Stomach smooth muscle (tissue), 2 donors: ENCODE measurements at regions not wholly inside any gene's neighbourhood (a gene's known extent, or its start where the extent isn't known, plus 50 kb on each side); places are given as distances from the start of the nearest gene placed in this dataset.

Experiments used
- H3K27ac ChIP-seq: one replicate; pipeline ENCODE4 v1.7.0; 2013; ENCODE audit warnings: mild to moderate bottlenecking, low read length, inconsistent platforms
- H3K27me3 ChIP-seq, 2 donors: one replicate each; pipeline ENCODE4 v1.7.0; 2013; ENCODE audit warnings: low read length in 2 of 2; ENCODE audit not compliant: insufficient read depth in 2 of 2, control insufficient read depth in 1 of 2
- H3K36me3 ChIP-seq, 2 donors: one replicate each; pipeline ENCODE4 v1.7.0; 2013; ENCODE audit warnings: low read length in 2 of 2; ENCODE audit not compliant: control insufficient read depth in 2 of 2, insufficient read depth in 2 of 2
- H3K4me1 ChIP-seq: one replicate; pipeline ENCODE4 v1.7.0; 2013; ENCODE audit warnings: low read length; ENCODE audit not compliant: control insufficient read depth, insufficient read depth
- H3K4me3 ChIP-seq, 2 donors: one replicate each; pipeline ENCODE4 v1.7.0; 2013; ENCODE audit warnings: low read length in 2 of 2
- H3K9ac ChIP-seq, 2 donors: one replicate each; pipeline ENCODE4 v1.7.0; 2013; ENCODE audit warnings: low read length in 2 of 2, mild to moderate bottlenecking in 1 of 2
- H3K9me3 ChIP-seq, 2 donors: one replicate each; pipeline ENCODE4 v1.7.0; 2013; ENCODE audit warnings: low read length in 2 of 2; ENCODE audit not compliant: control insufficient read depth in 2 of 2
- donor health status: healthy.
- donor health status: Pancreatic carcinoma.

DNA sequence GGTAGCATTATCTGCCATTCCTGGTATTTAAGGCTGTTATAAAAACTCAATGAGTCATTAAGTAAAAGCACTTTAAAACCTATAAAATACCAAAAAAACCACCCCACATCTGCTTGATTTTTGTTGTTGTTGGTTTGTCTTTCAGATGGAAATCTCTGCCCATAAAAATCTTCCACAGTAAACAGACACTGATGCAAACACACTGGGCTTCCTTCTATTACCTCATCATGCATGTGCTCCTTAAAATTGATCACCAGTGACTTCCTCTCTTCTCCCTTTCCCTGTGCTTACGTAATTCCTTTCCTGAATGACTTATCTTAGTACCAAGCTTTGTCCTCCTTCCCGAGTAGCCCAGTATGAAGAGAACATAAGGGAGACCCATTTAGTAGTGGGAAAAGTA is 167.2 kb downstream of the EVX1 start:
- H3K9me3 ChIP-seq, result no peaks in the 10 kb centered on the region
- no peaks in the 10 kb centered on the region for H3K27me3 ChIP-seq
- no peak overlapping the region for H3K9ac ChIP-seq
- H3K27ac ChIP-seq, result no peak overlapping the region
- H3K36me3 ChIP-seq, result no peaks in the 10 kb centered on the region
- H3K4me3 ChIP-seq, result no peak overlapping the region
- H3K4me1 ChIP-seq, result no peaks in the 10 kb centered on the region

DNA sequence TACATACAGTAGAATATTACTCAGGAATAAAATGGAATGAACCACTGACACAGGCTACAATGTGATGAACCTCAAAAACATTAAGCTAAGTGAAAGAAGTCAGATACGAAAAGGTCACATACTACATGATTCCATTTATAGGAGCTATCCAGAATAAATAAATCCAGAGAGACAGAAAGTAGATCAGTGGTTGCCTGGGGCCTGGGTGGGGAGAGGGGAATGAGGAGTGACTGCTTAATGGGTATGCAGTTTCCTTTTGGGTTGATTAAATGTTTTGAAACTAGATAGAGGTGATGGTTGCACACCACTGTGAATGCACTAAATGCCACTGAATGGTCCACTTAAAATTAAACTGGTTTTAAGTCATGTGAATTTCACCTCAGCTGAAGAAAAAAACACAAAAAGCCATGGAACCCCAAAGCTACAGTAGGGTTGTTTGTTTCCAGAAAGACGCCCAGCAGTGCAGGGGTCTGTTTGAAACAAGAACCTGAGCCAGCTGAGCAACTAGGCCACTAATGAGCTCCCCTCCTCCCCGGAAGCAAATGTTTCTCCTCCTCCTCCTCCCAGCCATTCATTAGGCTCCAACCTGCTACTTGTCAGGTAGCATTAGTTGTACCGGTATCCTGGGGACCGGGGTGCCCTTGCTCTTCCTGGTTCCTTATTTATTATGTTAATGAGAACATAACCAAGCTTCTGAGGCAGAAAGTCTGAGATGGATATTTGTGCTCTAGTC is 168.4 kb downstream of the EVX1 start:
- no peaks in the 10 kb centered on the region for H3K9me3 ChIP-seq
- no peaks in the 10 kb centered on the region for H3K27me3 ChIP-seq
- H3K4me3 ChIP-seq, result no peak overlapping the region
- H3K9ac ChIP-seq, result no peak overlapping the region
- no peak overlapping the region for H3K27ac ChIP-seq
- no peaks in the 10 kb centered on the region for H3K4me1 ChIP-seq
- no peaks in the 10 kb centered on the region for H3K36me3 ChIP-seq

DNA sequence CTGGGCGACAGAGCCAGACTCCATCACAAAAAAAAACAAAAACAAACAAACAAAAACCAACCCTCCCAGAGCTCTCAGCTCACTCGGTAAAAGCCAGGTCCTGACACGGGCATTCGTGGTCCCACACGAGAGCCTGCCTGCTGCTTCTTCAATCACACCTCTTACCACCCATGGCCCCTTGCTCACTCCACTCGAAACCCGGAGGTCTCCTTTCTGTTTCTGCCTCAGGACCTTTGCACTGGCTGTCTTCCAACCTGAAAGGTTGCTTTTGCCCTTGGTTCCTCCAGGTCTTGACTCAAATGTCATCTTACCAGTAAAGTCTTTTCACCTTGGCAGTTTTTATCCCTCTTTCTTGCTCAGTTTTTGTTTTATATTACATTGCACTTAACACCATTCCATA is 169.6 kb downstream of the EVX1 start:
- Histone ChIP-seq H3K27ac (no peak overlapping the region), H3K36me3 (no peaks in the 10 kb centered on the region), H3K27me3 (no peaks in the 10 kb centered on the region), H3K9me3 (no peaks in the 10 kb centered on the region), H3K4me1 (no peaks in the 10 kb centered on the region), H3K9ac (no peak overlapping the region), H3K4me3 (no peak overlapping the region)

DNA sequence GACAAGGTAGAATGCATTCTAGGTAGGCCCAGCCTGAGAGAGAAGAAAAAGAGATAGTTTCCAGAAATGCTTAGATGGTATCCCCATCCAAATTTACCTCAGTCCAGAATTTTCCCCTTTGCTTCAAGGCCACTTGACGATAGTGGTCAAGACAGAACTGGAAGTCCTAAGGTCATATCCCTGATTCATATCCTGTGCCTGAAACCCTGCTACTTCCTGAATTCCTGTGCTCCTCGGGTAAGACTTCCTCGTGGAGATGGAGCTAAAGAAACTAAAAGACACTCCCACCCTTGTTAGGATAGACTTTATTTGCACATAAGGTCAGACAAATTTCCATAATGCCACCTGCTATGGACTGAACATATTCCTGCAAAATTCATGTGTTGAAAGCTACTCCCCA is 175.9 kb downstream of the EVX1 start:
- no peaks in the 10 kb centered on the region for H3K9me3 ChIP-seq
- no peak overlapping the region for H3K4me3 ChIP-seq
- H3K27ac ChIP-seq, result no peak overlapping the region
- H3K27me3 ChIP-seq, result no peaks in the 10 kb centered on the region
- no peaks in the 10 kb centered on the region for H3K36me3 ChIP-seq
- H3K4me1 ChIP-seq, result no peaks in the 10 kb centered on the region
- H3K9ac ChIP-seq, result no peak overlapping the region

DNA sequence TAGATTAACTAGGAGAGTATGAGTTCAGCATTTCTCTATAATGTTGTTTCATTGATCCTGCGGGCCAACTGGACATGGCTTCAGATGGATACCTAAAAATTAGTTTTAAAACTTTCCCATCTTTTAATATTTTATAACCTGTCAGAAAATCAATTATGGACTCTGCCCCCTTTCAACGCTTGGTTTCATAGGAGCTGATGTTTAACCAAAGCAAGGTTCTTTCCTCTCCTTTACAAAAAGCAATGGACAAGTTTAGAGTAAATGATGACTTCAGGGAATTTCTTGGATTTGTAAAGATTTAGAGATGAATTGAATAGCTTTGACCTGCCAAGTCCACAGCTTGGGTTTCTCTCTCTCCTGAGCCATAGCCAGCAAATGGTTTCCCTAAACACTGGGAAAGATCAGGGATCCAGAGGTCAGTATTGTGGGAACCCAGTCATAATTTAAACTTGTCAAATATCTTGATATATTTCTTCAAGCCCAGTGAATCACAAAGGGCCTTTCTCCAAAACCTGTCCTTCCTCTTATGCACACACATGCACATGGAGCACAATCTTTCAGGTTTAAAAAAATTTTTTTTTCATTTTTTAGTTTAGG is 177.1 kb downstream of the EVX1 start:
- H3K4me3 ChIP-seq, result no peak overlapping the region
- no peak overlapping the region for H3K9ac ChIP-seq
- no peak overlapping the region for H3K27ac ChIP-seq
- no peaks in the 10 kb centered on the region for H3K36me3 ChIP-seq
- H3K9me3 ChIP-seq, result no peaks in the 10 kb centered on the region
- H3K4me1 ChIP-seq, result no peaks in the 10 kb centered on the region
- H3K27me3 ChIP-seq, result no peaks in the 10 kb centered on the region

DNA sequence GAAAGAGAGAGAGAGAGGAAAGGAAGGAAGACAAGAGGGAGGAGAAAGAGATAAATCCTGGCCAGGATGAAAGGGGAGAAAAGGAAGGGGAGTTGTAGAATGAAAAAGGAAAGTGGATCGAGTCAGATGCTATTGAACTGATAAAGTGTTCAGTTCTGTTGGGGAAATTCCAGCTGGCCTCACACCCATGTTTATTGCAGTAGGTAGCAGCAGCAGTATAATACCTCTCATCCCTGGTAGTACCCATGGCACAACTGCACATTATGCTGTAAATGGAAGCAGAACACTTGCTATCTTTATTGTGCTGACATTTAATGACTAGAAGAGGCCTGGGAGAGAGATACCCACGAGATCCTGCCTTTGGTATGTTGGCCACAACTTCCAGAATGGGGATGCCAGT is 178.1 kb downstream of the EVX1 start:
- no peak overlapping the region for H3K9ac ChIP-seq
- H3K4me3 ChIP-seq, result no peak overlapping the region
- H3K27ac ChIP-seq, result no peak overlapping the region
- no peaks in the 10 kb centered on the region for H3K4me1 ChIP-seq
- peaks cover 0 to 3% of the 10 kb centered on the region in 2 donors for H3K27me3 ChIP-seq
- no peaks in the 10 kb centered on the region for H3K9me3 ChIP-seq
- H3K36me3 ChIP-seq, result no peaks in the 10 kb centered on the region

DNA sequence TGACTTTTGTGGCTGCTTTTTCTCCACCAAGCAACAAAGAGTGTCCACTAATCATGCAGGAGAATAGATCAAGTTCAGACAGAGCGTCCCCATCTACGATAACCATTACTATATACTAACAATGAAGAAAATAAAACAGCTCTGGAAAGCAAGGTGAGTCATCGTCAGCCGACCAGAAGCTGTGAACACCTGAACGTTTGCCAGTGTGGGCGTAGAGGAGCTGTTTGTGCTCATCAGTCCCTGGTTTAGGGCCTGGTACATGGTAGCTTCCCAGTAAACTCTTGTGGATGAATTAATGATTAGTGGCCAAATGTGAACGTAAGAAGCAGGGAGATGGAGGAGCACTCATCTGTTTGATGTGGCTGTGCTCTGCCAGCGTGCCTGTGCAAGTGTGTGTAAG is 180.7 kb downstream of the EVX1 start:
- Histone ChIP-seq H3K9ac (no peak overlapping the region), H3K9me3 (no peaks in the 10 kb centered on the region), H3K36me3 (no peaks in the 10 kb centered on the region), H3K4me1 (no peaks in the 10 kb centered on the region), H3K27ac (no peak overlapping the region), H3K4me3 (no peak overlapping the region), H3K27me3 (peaks cover 0 to 3% of the 10 kb centered on the region in 2 donors)

DNA sequence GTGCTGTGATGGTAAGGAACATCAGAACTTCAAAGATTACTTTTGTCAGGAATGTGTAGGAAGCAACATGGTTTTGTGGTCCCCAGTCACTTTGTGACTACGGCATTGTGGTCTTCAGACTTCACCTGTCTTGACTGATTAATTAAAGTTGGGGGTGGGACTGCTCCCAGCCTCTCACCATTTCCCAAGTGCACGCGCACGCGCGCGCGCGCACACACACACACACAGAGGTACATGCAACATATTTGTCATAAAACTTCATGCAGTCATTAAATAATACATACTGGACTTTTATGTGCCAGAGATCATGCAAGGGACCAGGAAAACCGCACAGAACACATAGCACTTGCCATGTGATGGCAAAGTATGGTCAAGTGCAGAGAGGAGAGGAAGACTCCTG is 181.2 kb downstream of the EVX1 start:
- H3K27ac ChIP-seq, result no peak overlapping the region

DNA sequence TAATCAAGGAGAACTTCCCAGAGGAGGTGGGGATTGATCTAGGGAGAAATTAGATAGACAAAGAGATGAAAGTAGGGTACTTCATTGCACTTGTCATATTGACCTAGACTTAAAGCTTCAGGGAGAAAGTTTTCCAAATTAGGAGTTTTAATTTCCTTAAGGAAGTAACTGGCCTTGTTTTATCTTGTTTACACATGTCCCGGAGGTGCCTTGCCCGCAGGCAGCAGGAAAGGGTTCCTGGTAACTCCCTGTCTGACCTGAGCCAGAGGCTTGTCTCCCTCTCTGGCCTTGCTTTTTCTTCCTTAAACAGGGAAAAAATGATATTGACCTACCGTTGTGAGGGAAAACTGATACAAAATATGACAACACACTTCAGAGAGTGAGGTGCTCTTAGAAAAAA is 181.6 kb downstream of the EVX1 start:
- Histone ChIP-seq H3K36me3 (no peaks in the 10 kb centered on the region), H3K4me1 (no peaks in the 10 kb centered on the region), H3K27ac (no peak overlapping the region), H3K9ac (no peak overlapping the region), H3K27me3 (peaks cover 0 to 3% of the 10 kb centered on the region in 2 donors), H3K9me3 (no peaks in the 10 kb centered on the region), H3K4me3 (no peak overlapping the region)

More for the DNA sequence above, 181.2 kb downstream of the EVX1 start:
- H3K4me3 ChIP-seq, result no peak overlapping the region
- peaks cover 0 to 3% of the 10 kb centered on the region in 2 donors for H3K27me3 ChIP-seq
- H3K9me3 ChIP-seq, result no peaks in the 10 kb centered on the region
- no peak overlapping the region for H3K9ac ChIP-seq
- H3K4me1 ChIP-seq, result no peaks in the 10 kb centered on the region
- no peaks in the 10 kb centered on the region for H3K36me3 ChIP-seq

DNA sequence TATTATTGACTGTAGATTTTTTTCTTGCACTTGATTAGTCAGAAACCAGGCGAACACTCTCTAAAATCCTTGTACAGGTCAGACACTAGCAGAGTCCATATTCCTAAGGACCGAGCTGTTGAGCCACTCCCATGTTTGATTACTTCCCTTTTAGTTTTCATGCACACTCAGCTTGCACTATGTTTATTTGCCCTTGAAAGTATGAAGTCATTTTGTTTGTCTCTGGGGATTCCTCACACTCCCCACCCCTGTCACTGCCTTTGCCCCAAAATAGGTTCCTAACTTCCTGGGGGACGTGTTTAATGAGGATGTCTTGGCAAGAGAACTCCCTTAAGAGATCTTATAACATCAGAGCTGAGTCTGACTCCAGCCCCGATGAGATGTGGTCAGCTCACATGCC is 182.1 kb downstream of the EVX1 start:
- H3K4me1 ChIP-seq, result no peaks in the 10 kb centered on the region
- no peak overlapping the region for H3K4me3 ChIP-seq
- H3K27ac ChIP-seq, result no peak overlapping the region
- H3K27me3 ChIP-seq, result peaks cover 0 to 3% of the 10 kb centered on the region in 2 donors
- no peaks in the 10 kb centered on the region for H3K9me3 ChIP-seq
- H3K36me3 ChIP-seq, result no peaks in the 10 kb centered on the region
- no peak overlapping the region for H3K9ac ChIP-seq

DNA sequence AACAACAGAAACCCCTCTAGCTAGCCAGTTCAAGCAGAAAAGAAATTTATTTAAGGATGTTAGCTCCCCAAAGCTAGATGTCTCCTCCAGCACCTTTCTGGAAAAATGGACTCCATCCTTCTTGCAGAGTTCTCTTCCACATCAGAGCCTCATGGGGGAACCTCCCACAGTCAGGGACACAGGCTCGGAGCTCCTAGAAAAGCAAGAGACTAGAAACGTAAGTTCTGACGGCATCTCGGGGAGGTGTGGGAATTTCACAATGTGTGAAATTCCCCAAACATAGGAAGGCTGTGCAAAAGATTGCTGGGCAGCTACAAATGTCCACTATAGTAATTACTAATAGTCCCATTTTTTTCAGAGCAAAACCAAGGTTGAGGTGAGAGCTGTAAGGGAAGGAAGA is 184.8 kb downstream of the EVX1 start:
- no peaks in the 10 kb centered on the region for H3K9me3 ChIP-seq
- H3K4me1 ChIP-seq, result no peaks in the 10 kb centered on the region
- no peaks in the 10 kb centered on the region for H3K36me3 ChIP-seq
- no peak overlapping the region for H3K27ac ChIP-seq
- no peak overlapping the region for H3K4me3 ChIP-seq
- peaks cover 0 to 3% of the 10 kb centered on the region in 2 donors for H3K27me3 ChIP-seq
- H3K9ac ChIP-seq, result no peak overlapping the region
